ENCODE measurements at regions not wholly inside any gene's neighbourhood (a gene's known extent, or its start where the extent isn't known, plus 50 kb on each side); places are given as distances from the start of the nearest gene placed in this dataset.

- TF ChIP-seq, protein P1, sequence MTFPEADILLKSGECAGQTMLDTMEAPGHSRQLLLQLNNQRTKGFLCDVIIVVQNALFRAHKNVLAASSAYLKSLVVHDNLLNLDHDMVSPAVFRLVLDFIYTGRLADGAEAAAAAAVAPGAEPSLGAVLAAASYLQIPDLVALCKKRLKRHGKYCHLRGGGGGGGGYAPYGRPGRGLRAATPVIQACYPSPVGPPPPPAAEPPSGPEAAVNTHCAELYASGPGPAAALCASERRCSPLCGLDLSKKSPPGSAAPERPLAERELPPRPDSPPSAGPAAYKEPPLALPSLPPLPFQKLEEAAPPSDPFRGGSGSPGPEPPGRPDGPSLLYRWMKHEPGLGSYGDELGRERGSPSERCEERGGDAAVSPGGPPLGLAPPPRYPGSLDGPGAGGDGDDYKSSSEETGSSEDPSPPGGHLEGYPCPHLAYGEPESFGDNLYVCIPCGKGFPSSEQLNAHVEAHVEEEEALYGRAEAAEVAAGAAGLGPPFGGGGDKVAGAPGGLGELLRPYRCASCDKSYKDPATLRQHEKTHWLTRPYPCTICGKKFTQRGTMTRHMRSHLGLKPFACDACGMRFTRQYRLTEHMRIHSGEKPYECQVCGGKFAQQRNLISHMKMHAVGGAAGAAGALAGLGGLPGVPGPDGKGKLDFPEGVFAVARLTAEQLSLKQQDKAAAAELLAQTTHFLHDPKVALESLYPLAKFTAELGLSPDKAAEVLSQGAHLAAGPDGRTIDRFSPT (tag by site-specific recombination; IDR thresholded peaks at IDR 0.05) = no peak
- TF ChIP-seq ZNF155 (tag by site-specific recombination; IDR thresholded peaks at IDR 0.05) (no peak), ZFP41 (tag by site-specific recombination; IDR thresholded peaks at IDR 0.05; ENCODE audit: borderline replicate concordance) (no peak), IKZF3 (tag by site-specific recombination; IDR thresholded peaks at IDR 0.05) (no peak), SP7 (tag by site-specific recombination; IDR thresholded peaks at IDR 0.05) (no peak), ZNF660 (tag by site-specific recombination; IDR thresholded peaks at IDR 0.05) (no peak), ZNF416 (tag by site-specific recombination; IDR thresholded peaks at IDR 0.05) (no peak), MYNN (tag by site-specific recombination; IDR thresholded peaks at IDR 0.05; ENCODE audit: borderline replicate concordance) (no peak)
These were observed 461.0 kb upstream of the JARID2 start (continued) for GRCh38 chr6:14784596-14785492.

- Histone ChIP-seq H3K36me3 (ENCODE audit: control insufficient read depth in 2 of 2, insufficient read depth in 1 of 2, low read length in 2 of 2) (no peaks in the 10 kb centered on the region), H3K9me3 (ENCODE audit: control insufficient read depth, insufficient read depth, low read depth, low read length) (no peaks in the 10 kb centered on the region), H3K27ac (ENCODE audit: extremely low read depth, low read depth, low read length) (no peak overlapping the region), H3K4me3 (ENCODE audit: low read depth, low read length) (no peak overlapping the region), H3K4me1 (ENCODE audit: control insufficient read depth, insufficient read depth, low read length) (no peaks in the 10 kb centered on the region)
- TF ChIP-seq ZNF776 (tag by site-specific recombination; IDR thresholded peaks at IDR 0.05; ENCODE audit: borderline replicate concordance) = no peak
- no peak for TF ChIP-seq ZNF18 (tag by site-specific recombination; IDR thresholded peaks at IDR 0.05)
- TF ChIP-seq KLF16 (tag by site-specific recombination; IDR thresholded peaks at IDR 0.05) = no peak
- TF ChIP-seq ZNF548 (tag by site-specific recombination; IDR thresholded peaks at IDR 0.05) = no peak
- no peak for TF ChIP-seq ZNF521 (tag by site-specific recombination; IDR thresholded peaks at IDR 0.05)
- no peak for TF ChIP-seq ZNF510 (tag by site-specific recombination; IDR thresholded peaks at IDR 0.05; ENCODE audit: insufficient replicate concordance)
- TF ChIP-seq ZNF133 (tag by site-specific recombination; IDR thresholded peaks at IDR 0.05) = no peak
- TF ChIP-seq EGR2 (tag by site-specific recombination; IDR thresholded peaks at IDR 0.05; ENCODE audit: low read depth) = no peak
- TF ChIP-seq, protein P2, sequence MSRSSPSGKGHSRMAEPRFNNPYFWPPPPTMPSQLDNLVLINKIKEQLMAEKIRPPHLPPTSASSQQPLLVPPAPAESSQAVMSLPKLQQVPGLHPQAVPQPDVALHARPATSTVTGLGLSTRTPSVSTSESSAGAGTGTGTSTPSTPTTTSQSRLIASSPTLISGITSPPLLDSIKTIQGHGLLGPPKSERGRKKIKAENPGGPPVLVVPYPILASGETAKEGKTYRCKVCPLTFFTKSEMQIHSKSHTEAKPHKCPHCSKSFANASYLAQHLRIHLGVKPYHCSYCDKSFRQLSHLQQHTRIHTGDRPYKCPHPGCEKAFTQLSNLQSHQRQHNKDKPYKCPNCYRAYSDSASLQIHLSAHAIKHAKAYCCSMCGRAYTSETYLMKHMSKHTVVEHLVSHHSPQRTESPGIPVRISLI (tag by site-specific recombination; IDR thresholded peaks at IDR 0.05) = no peak
- TF ChIP-seq, protein P3, sequence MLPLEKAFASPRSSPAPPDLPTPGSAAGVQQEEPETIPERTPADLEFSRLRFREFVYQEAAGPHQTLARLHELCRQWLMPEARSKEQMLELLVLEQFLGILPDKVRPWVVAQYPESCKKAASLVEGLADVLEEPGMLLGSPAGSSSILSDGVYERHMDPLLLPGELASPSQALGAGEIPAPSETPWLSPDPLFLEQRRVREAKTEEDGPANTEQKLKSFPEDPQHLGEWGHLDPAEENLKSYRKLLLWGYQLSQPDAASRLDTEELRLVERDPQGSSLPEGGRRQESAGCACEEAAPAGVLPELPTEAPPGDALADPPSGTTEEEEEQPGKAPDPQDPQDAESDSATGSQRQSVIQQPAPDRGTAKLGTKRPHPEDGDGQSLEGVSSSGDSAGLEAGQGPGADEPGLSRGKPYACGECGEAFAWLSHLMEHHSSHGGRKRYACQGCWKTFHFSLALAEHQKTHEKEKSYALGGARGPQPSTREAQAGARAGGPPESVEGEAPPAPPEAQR (tag by site-specific recombination; IDR thresholded peaks at IDR 0.05) = no peak
- TF ChIP-seq MZF1 (tag by site-specific recombination; IDR thresholded peaks at IDR 0.05; ENCODE audit: borderline replicate concordance) = no peak
- TF ChIP-seq KLF7 (tag by site-specific recombination; IDR thresholded peaks at IDR 0.05; ENCODE audit: borderline replicate concordance) = no peak
- no peak for TF ChIP-seq ZBTB17 (tag by site-specific recombination; IDR thresholded peaks at IDR 0.05)
- no peak for TF ChIP-seq ZNF624 (tag by site-specific recombination; IDR thresholded peaks at IDR 0.05)
- CTCF ChIA-PET = no interaction called here
- POLR2A ChIA-PET = no interaction called here
These were observed 460.4 kb upstream of the JARID2 start for GRCh38 chr6:14785493-14785790.
